ENCODE measurements at regions not wholly inside any gene's neighbourhood (a gene's known extent, or its start where the extent isn't known, plus 50 kb on each side); places are given as distances from the start of the nearest gene placed in this dataset.
"Not testable (repeated sequence)": the region's sequence is repeated elsewhere in the genome, so short reads cannot be mapped to it uniquely, and the experiment has no call there.

- no peak overlapping the region for H3K4me3 ChIP-seq (ENCODE audit: low read depth in 1 of 3, low read length in 3 of 3)
- no peak for DNase-seq
- FAIRE-seq: no peak
- H3K27me3 ChIP-seq (ENCODE audit: control insufficient read depth in 3 of 3, insufficient read depth in 3 of 3, low read length in 3 of 3): no peaks in the 10 kb centered on the region
- no peak overlapping the region for H3K27ac ChIP-seq (ENCODE audit: low read depth in 1 of 3, low read length in 2 of 3)
- H3K4me1 ChIP-seq (ENCODE audit: control insufficient read depth in 3 of 3, insufficient read depth in 2 of 3, low read depth in 1 of 3, low read length in 2 of 3): no peaks in the 10 kb centered on the region
- WGBS, 3 donors: 29 to 70% (median 36%) methylated on average over 1 of the region's 1 CpG
- H3K9me3 ChIP-seq (ENCODE audit: control insufficient read depth in 2 of 2, insufficient read depth in 1 of 2, low read depth in 1 of 2, low read length in 1 of 2): peaks cover 0 to 3% of the 10 kb centered on the region in 2 donors
- no peaks in the 10 kb centered on the region for H3K36me3 ChIP-seq (ENCODE audit: control insufficient read depth in 3 of 3, insufficient read depth in 2 of 3, low read depth in 1 of 3, low read length in 3 of 3)
Observed at GRCh38 chr7:84914598-84914997, 272.3 kb downstream of the SEMA3D start.

- Histone ChIP-seq H3K9me3 (ENCODE audit: control insufficient read depth in 2 of 2, insufficient read depth in 1 of 2, low read depth in 1 of 2, low read length in 1 of 2) (no peaks in the 10 kb centered on the region), H3K4me3 (ENCODE audit: low read depth in 1 of 3, low read length in 3 of 3) (no peak overlapping the region), H3K27me3 (ENCODE audit: control insufficient read depth in 3 of 3, insufficient read depth in 3 of 3, low read length in 3 of 3) (no peaks in the 10 kb centered on the region), H3K36me3 (ENCODE audit: control insufficient read depth in 3 of 3, insufficient read depth in 2 of 3, low read depth in 1 of 3, low read length in 3 of 3) (no peaks in the 10 kb centered on the region), H3K27ac (ENCODE audit: low read depth in 1 of 3, low read length in 2 of 3) (no peak overlapping the region), H3K4me1 (ENCODE audit: control insufficient read depth in 3 of 3, insufficient read depth in 2 of 3, low read depth in 1 of 3, low read length in 2 of 3) (no peaks in the 10 kb centered on the region)
- DNase-seq: no peak
- no peak for FAIRE-seq
Observed at GRCh38 chr7:84913731-84914130, 273.1 kb downstream of the SEMA3D start.

- FAIRE-seq (no peak), DNase-seq (no peak)
- H3K27me3 ChIP-seq (ENCODE audit: control insufficient read depth in 3 of 3, insufficient read depth in 3 of 3, low read length in 3 of 3): no peaks in the 10 kb centered on the region
- H3K4me3 ChIP-seq (ENCODE audit: low read depth in 1 of 3, low read length in 3 of 3): no peak overlapping the region
- no peaks in the 10 kb centered on the region for H3K9me3 ChIP-seq (ENCODE audit: control insufficient read depth in 2 of 2, insufficient read depth in 1 of 2, low read depth in 1 of 2, low read length in 1 of 2)
- H3K36me3 ChIP-seq (ENCODE audit: control insufficient read depth in 3 of 3, insufficient read depth in 2 of 3, low read depth in 1 of 3, low read length in 3 of 3): no peaks in the 10 kb centered on the region
- 39 to 63% (median 47%) methylated on average over 5 of the region's 5 CpGs for WGBS, 3 donors
- H3K4me1 ChIP-seq (ENCODE audit: control insufficient read depth in 3 of 3, insufficient read depth in 2 of 3, low read depth in 1 of 3, low read length in 2 of 3): no peaks in the 10 kb centered on the region
- no peak overlapping the region for H3K27ac ChIP-seq (ENCODE audit: low read depth in 1 of 3, low read length in 2 of 3)
Observed at GRCh38 chr7:84912993-84913635, 273.7 kb downstream of the SEMA3D start.

GRCh38 chr7:84912537-84912936, 274.3 kb downstream of the SEMA3D start:
- WGBS, 3 donors: 92 to 94% (median 93%) methylated on average over 2 of the region's 2 CpGs
- no peak overlapping the region for H3K27ac ChIP-seq (ENCODE audit: low read depth in 1 of 3, low read length in 2 of 3)
- no peak for FAIRE-seq

GRCh38 chr7:84912018-84912417, 274.8 kb downstream of the SEMA3D start:
- Histone ChIP-seq H3K9me3 (ENCODE audit: control insufficient read depth in 2 of 2, insufficient read depth in 1 of 2, low read depth in 1 of 2, low read length in 1 of 2) (no peaks in the 10 kb centered on the region), H3K27me3 (ENCODE audit: control insufficient read depth in 3 of 3, insufficient read depth in 3 of 3, low read length in 3 of 3) (no peaks in the 10 kb centered on the region), H3K4me1 (ENCODE audit: control insufficient read depth in 3 of 3, insufficient read depth in 2 of 3, low read depth in 1 of 3, low read length in 2 of 3) (no peaks in the 10 kb centered on the region), H3K36me3 (ENCODE audit: control insufficient read depth in 3 of 3, insufficient read depth in 2 of 3, low read depth in 1 of 3, low read length in 3 of 3) (no peaks in the 10 kb centered on the region), H3K4me3 (ENCODE audit: low read depth in 1 of 3, low read length in 3 of 3) (no peak overlapping the region), H3K27ac (ENCODE audit: low read depth in 1 of 3, low read length in 2 of 3) (no peak overlapping the region)
- DNase-seq (no peak), FAIRE-seq (peak; percentile 79)

More at GRCh38 chr7:84912537-84912936, 274.3 kb downstream of the SEMA3D start:
- Histone ChIP-seq H3K4me1 (ENCODE audit: control insufficient read depth in 3 of 3, insufficient read depth in 2 of 3, low read depth in 1 of 3, low read length in 2 of 3) (no peaks in the 10 kb centered on the region), H3K9me3 (ENCODE audit: control insufficient read depth in 2 of 2, insufficient read depth in 1 of 2, low read depth in 1 of 2, low read length in 1 of 2) (no peaks in the 10 kb centered on the region), H3K36me3 (ENCODE audit: control insufficient read depth in 3 of 3, insufficient read depth in 2 of 3, low read depth in 1 of 3, low read length in 3 of 3) (no peaks in the 10 kb centered on the region), H3K27me3 (ENCODE audit: control insufficient read depth in 3 of 3, insufficient read depth in 3 of 3, low read length in 3 of 3) (no peaks in the 10 kb centered on the region), H3K4me3 (ENCODE audit: low read depth in 1 of 3, low read length in 3 of 3) (no peak overlapping the region)
- no peak for DNase-seq

GRCh38 chr7:84911077-84911476, 275.8 kb downstream of the SEMA3D start:
- Histone ChIP-seq H3K4me3 (ENCODE audit: low read depth in 1 of 3, low read length in 3 of 3) (no peak overlapping the region), H3K9me3 (ENCODE audit: control insufficient read depth in 2 of 2, insufficient read depth in 1 of 2, low read depth in 1 of 2, low read length in 1 of 2) (no peaks in the 10 kb centered on the region), H3K27ac (ENCODE audit: low read depth in 1 of 3, low read length in 2 of 3) (no peak overlapping the region), H3K27me3 (ENCODE audit: control insufficient read depth in 3 of 3, insufficient read depth in 3 of 3, low read length in 3 of 3) (no peaks in the 10 kb centered on the region), H3K4me1 (ENCODE audit: control insufficient read depth in 3 of 3, insufficient read depth in 2 of 3, low read depth in 1 of 3, low read length in 2 of 3) (no peaks in the 10 kb centered on the region), H3K36me3 (ENCODE audit: control insufficient read depth in 3 of 3, insufficient read depth in 2 of 3, low read depth in 1 of 3, low read length in 3 of 3) (no peaks in the 10 kb centered on the region)
- WGBS, 3 donors: 86 to 89% (median 87%) methylated on average over 4 of the region's 4 CpGs
- FAIRE-seq: no peak
- no peak for DNase-seq

- not testable (repeated sequence) for H3K4me3 ChIP-seq (ENCODE audit: low read depth in 1 of 3, low read length in 3 of 3); H3K4me1 ChIP-seq (ENCODE audit: control insufficient read depth in 3 of 3, insufficient read depth in 2 of 3, low read depth in 1 of 3, low read length in 2 of 3); H3K27me3 ChIP-seq (ENCODE audit: control insufficient read depth in 3 of 3, insufficient read depth in 3 of 3, low read length in 3 of 3); H3K9me3 ChIP-seq (ENCODE audit: control insufficient read depth in 2 of 2, insufficient read depth in 1 of 2, low read depth in 1 of 2, low read length in 1 of 2); H3K36me3 ChIP-seq (ENCODE audit: control insufficient read depth in 3 of 3, insufficient read depth in 2 of 3, low read depth in 1 of 3, low read length in 3 of 3); H3K27ac ChIP-seq (ENCODE audit: low read depth in 1 of 3, low read length in 2 of 3); DNase-seq; FAIRE-seq
- WGBS, 3 donors: 79 to 89% (median 81%) methylated on average over 5 of the region's 5 CpGs
Observed at GRCh38 chr7:84910322-84910721, 276.5 kb downstream of the SEMA3D start.

- no peaks in the 10 kb centered on the region for H3K27me3 ChIP-seq (ENCODE audit: control insufficient read depth in 3 of 3, insufficient read depth in 3 of 3, low read length in 3 of 3)
- H3K36me3 ChIP-seq (ENCODE audit: control insufficient read depth in 3 of 3, insufficient read depth in 2 of 3, low read depth in 1 of 3, low read length in 3 of 3): no peaks in the 10 kb centered on the region
- no peaks in the 10 kb centered on the region for H3K9me3 ChIP-seq (ENCODE audit: control insufficient read depth in 2 of 2, insufficient read depth in 1 of 2, low read depth in 1 of 2, low read length in 1 of 2)
- no peak overlapping the region for H3K4me3 ChIP-seq (ENCODE audit: low read depth in 1 of 3, low read length in 3 of 3)
- DNase-seq (no peak), FAIRE-seq (no peak)
- no peaks in the 10 kb centered on the region for H3K4me1 ChIP-seq (ENCODE audit: control insufficient read depth in 3 of 3, insufficient read depth in 2 of 3, low read depth in 1 of 3, low read length in 2 of 3)
- no peak overlapping the region for H3K27ac ChIP-seq (ENCODE audit: low read depth in 1 of 3, low read length in 2 of 3)
Observed at GRCh38 chr7:84908196-84908793, 278.6 kb downstream of the SEMA3D start.

- Histone ChIP-seq H3K9me3 (ENCODE audit: control insufficient read depth in 2 of 2, insufficient read depth in 1 of 2, low read depth in 1 of 2, low read length in 1 of 2) (no peaks in the 10 kb centered on the region), H3K4me1 (ENCODE audit: control insufficient read depth in 3 of 3, insufficient read depth in 2 of 3, low read depth in 1 of 3, low read length in 2 of 3) (no peaks in the 10 kb centered on the region), H3K4me3 (ENCODE audit: low read depth in 1 of 3, low read length in 3 of 3) (no peak overlapping the region), H3K27me3 (ENCODE audit: control insufficient read depth in 3 of 3, insufficient read depth in 3 of 3, low read length in 3 of 3) (no peaks in the 10 kb centered on the region), H3K36me3 (ENCODE audit: control insufficient read depth in 3 of 3, insufficient read depth in 2 of 3, low read depth in 1 of 3, low read length in 3 of 3) (no peaks in the 10 kb centered on the region), H3K27ac (ENCODE audit: low read depth in 1 of 3, low read length in 2 of 3) (no peak overlapping the region)
- no peak for DNase-seq
- 77 to 85% (median 81%) methylated on average over 4 of the region's 4 CpGs for WGBS, 3 donors
- no peak for FAIRE-seq
Observed at GRCh38 chr7:84906889-84907288, 280.0 kb downstream of the SEMA3D start.
